Medulla oblongata (tissue), 1 donor: ENCODE measurements at regions not wholly inside any gene's neighbourhood (a gene's known extent, or its start where the extent isn't known, plus 50 kb on each side); places are given as distances from the start of the nearest gene placed in this dataset.

Experiments used
- DNase-seq: peaks from one replicate; pipeline ENCODE4 v3.0.0-alpha.2; 2015; ENCODE audit errors: extremely low spot score

- no peak for DNase-seq
Observed at GRCh38 chr5:29701600-29701999, 1491.9 kb upstream of the CDH6 start.

DNA sequence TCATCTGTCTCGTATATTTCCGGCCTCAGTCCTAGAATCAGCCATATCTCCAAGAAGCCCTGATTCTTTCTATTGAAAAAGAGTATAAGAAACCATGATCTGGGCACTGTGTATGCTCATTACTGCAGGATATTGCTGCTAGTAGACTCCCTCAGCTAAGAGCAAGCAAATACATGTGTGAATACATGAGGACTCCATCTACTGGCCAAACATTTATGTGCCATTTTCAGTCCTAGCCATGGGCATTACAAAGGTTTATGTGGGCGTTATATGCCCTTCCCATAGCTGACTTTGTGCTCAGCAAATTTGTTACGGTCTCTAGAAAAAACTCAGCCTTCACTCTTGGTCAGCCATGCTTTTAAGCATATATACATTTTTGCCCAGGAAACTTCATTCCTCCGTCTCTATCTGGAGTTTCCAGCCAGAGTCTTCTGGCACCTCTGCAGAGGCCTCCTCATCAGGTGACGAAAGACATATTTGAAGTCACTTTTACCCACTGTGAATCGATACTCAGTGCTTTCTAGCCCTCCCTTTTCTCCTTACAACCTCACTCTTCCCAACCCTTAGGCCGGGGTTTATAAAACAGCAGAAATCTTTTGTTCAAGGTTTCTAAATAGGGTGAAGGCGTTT lies 1495.6 kb upstream of the CDH6 start:
- DNase-seq, result peak; percentile 30

DNA sequence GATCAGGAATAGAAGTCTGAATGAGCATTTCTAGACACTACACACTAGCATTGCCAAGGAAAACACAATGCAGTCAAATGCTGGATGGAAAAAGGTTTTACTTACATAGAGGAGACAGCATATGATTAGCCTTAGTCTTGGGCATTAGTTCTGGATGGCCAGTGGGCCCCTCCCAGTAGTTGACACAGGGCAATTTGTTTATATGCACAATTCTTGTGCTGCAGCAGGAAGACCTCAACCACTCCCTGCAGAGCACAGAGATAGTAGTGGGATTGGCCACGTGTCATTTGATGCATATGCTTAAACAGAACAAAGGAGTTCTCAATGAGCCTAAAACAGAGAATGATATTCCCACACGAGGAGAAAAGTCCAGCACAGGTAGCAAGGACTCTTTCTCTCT lies 1496.2 kb upstream of the CDH6 start:
- DNase-seq, result no peak

DNA sequence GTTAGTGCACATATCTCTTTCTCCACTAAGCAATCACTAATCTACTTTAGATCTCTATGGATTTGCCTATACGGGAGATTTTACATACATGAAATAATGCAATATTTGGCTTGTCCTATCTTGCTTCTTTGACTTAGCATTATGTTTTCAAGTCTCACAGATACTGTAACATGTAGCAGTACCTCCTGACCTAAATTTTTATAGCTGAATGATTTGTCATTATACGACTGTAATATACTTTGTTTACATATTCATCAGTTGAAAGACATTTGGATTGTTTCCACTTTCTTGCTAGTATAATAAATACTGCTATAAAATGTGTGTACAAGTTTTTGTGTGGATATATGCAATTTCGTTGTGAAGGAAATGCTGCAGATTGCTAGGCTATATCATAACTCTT lies 1520.8 kb upstream of the CDH6 start:
- no peak for DNase-seq

GRCh38 chr5:29662876-29663275 lies 1530.6 kb upstream of the CDH6 start:
- no peak for DNase-seq

DNA sequence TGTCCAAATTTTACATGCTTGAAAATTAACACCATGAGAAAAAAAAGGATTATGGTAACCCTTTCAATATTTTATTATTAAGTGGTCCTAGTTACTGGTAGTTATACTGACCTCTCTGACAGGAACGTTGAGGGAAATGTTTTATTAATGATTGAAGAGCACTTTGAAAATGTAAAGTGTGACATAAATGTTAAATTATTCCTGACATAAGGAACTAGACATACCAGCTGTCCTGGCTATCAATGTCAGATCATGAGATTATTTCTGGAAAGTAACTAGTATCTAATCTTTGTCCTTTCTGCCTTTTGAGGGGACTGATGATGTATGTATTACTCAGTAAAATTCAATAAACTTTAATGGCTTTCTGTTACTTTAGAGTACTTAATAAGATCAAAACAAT lies 1538.5 kb upstream of the CDH6 start:
- DNase-seq, result no peak

DNA sequence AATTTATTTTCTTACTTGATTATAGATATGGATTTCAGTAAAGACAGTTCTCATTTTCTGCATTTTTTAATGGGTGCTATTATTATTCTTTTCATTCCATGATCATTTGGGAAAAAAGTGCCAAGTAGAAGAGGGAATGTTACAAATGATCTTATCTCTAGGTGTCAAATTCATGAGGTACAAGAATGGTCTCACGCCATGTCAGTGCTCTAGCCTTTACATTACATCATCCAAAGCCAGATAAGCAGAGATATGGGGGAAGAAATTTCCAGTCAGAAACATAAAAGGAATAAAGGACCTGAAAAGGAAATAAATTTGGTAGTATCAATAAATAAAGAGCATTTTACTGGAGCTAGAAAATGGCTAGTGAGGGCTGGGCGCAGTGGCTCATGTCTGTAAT lies 1544.2 kb upstream of the CDH6 start:
- DNase-seq, result no peak

DNA sequence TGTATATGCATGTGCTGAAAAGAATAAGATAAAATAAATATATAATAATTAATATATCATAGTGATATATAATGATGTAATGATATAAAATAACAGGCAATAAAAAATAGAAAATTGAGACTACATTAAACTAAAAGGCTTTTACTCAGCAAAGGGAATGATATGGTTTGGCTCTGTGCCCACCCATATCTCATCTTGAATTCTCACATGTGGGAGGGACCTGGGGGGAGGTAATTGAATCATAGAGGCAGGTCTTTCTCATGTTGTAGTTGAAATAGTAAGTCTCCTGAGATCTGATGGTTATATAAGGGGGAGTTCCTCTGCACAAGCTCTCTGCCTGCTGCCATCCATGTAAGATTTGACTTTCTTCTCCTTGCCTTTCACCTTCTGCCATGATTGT lies 1550.9 kb upstream of the CDH6 start:
- DNase-seq, result no peak

- DNase-seq, result no peak
Observed at GRCh38 chr5:29614206-29614605, 1579.3 kb upstream of the CDH6 start.

- no peak for DNase-seq
Observed at GRCh38 chr5:29588236-29588635, 1605.2 kb upstream of the CDH6 start.

- no peak for DNase-seq
Observed at GRCh38 chr5:29587832-29588231, 1605.7 kb upstream of the CDH6 start.

DNA sequence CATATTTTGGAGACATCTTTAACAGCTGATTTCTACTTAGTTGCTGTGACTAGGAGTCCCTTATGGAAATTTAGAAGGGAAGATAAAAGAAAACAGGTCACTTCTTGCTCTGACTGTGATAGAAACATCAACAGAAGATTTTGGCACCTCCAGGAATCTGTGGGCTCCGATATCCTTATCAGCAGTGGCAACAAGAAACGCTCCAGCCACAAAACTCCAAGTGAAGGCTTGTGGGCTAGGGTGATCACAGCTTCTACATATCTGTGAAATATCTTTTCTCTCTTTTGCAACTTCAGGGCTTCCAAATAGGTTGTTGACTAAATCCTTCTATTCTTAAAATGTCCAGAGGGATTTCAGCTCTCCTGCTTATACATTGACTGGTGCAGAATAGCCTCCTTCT lies 1625.5 kb upstream of the CDH6 start:
- DNase-seq, result no peak

GRCh38 chr5:29561564-29561963 lies 1631.9 kb upstream of the CDH6 start:
- DNase-seq, result no peak

DNA sequence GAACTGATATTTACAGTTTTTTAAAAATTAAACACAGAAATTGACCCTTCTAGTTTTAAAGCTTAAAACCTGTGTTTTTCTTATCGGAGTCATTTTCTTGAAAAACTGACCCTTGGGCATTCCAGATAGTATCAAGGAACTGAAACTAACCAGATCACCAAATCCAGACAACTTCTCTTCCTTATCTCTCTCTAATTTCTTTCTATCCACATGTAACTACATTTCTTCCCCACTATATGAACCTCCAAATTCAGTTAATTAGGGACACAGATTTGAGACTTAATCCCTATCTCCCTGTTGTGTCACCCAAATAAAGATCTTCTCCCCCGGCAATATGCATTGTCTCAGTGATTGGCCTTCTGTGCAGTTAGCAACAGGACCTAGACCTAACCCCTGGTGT lies 1643.0 kb upstream of the CDH6 start:
- no peak for DNase-seq

GRCh38 chr5:29548262-29548661 lies 1645.2 kb upstream of the CDH6 start:
- DNase-seq, result no peak

DNA sequence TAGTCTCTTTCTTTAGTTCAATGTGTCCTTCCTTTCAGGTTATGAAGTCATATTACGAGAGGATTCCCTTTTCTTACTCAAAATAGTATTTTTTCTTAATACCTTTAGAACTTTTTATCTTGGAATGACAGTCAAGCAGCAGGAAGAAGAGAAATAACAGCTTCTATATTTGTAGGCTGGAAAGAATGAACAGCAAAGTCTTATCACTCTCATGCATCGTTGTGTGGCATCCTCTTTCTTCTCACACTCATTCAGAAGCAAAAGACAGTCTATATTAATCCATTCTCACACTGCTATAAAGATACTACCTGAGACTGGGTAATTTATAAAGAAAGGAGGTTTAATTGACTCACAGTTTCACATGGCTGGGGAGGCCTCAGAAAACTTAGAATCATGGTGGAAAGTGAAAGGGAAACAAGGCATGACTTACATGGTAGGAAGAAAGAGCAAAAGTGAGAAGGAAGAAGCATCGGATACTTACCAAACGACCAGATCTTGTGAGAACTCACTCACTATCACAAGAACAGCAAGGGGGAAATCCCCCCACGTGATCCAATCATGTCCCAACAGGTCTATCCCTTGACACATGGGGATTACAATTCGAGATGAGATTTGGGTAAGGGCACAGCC lies 1646.1 kb upstream of the CDH6 start:
- DNase-seq, result no peak

- no peak for DNase-seq
Observed at GRCh38 chr5:29543501-29543900, 1650.0 kb upstream of the CDH6 start.

DNA sequence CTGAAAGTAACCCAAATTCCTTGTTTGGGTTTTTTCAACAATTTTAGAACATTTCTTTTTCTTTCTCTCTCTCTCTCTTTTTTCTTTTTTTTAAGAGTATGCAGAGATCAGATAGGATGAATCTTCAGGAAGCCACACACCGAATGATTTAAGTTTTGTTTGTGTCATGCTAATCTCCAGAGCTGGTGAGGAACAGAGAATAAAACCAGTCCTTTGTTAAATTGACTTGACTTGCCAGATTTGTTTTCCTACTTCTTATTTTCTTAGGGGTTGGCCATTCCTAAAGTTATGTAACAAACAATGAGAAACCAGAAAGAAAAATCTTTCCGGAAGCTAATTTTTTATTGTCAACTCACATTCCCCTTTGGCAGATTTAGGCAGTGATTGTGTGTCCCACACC lies 1669.3 kb upstream of the CDH6 start:
- no peak for DNase-seq

DNA sequence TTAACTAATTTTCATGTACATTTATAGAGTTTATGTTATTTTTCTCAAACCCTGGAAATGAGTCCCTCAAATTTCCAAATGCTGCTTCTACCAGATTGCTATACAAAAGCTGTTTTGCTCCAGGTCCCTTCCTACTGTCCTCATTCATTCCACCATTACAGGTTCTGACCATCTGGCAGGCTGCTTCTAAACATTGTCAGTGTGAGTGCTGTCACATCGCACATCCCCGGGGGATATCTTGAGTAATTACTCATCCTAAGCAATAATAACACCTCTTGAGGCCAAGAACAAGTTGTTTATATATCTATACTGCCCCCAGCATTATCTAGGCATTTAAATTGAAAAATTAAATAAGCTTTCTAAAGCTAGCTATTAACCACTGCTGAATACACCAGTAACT lies 1675.3 kb upstream of the CDH6 start:
- DNase-seq, result no peak

DNA sequence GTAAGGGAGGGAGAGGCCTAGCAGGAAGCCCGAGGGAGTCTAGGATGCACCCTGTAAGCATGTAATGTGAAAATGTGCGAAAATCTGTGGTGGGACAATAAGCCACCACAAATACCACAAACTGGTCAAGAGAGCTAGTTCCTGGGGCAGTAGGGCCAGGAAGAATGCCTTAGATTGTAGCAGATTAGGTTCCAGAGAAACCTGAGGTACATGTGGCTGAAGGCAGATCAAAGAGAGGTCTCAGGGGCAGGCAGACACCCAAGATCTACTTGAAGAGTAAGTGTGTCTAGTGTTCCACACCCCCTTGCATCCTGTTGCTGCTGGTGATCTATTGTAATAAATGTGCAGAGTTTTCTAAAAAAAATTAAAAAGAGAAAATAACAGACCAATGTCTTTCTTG lies 1677.3 kb upstream of the CDH6 start:
- no peak for DNase-seq

DNA sequence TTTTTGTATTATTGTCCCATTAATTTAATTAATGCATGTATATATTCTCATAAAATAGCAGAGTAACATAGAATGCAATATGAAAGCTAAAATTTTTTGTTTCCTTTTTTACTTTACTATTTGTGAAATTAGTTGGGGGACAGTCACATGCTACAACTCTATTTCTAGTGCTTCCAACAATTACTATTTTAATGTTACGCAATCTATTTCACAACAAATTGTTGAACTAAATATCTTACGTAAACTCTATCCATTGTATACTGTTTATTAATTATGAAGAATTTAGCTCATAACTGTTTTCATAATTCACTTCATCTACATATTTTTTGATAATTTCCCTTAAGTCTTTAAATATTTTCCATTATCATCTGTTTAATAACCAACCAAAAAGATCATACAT lies 1685.4 kb upstream of the CDH6 start:
- DNase-seq, result no peak

- no peak for DNase-seq
Observed at GRCh38 chr5:29504411-29504810, 1689.1 kb upstream of the CDH6 start.

- DNase-seq, result no peak
Observed at GRCh38 chr5:29498860-29499259, 1694.6 kb upstream of the CDH6 start.

- no peak for DNase-seq
Observed at GRCh38 chr5:29498412-29498811, 1695.1 kb upstream of the CDH6 start.
